Activated B cell treated with CpG ODN at 0.5 μM for 24 hours (primary cell): ENCODE measurements at regions not wholly inside any gene's neighbourhood (a gene's known extent, or its start where the extent isn't known, plus 50 kb on each side); places are given as distances from the start of the nearest gene placed in this dataset.

Source experiments
- ATAC-seq: fragments of 200-7000 bp; cut with Tn5 transposase; one replicate; pipeline ENCODE4 v1.10.0; 2021; ENCODE audit warnings: low read depth, mild to moderate bottlenecking, moderate library complexity
- CTCF ChIA-PET: fragments of 350-600 bp; sonication (Branson Sonifier 250); formaldehyde crosslinking; loops from one replicate; lab custom pipeline; 2021; ENCODE audit warnings: antibody characterized with exemption; lab: Charles Lee
- POLR2A ChIA-PET: fragments of 350-600 bp; sonication (Branson Sonifier 250); formaldehyde crosslinking; loops from one replicate; lab custom pipeline; 2021; ENCODE audit warnings: antibody characterized with exemption; lab: Charles Lee
- DNase-seq: peaks from one replicate; pipeline ENCODE4 v3.0.0; 2022
- H3K27ac Mint-ChIP-seq: one replicate; pipeline ENCODE4 v1.8.0; 2020; ENCODE audit warnings: mixed read lengths
- H3K27me3 Mint-ChIP-seq: one replicate; pipeline ENCODE4 v1.8.0; 2021; ENCODE audit warnings: mixed read lengths
- H3K36me3 Mint-ChIP-seq: one replicate; pipeline ENCODE4 v1.8.0; 2021; ENCODE audit warnings: low read depth, mixed read lengths
- H3K4me1 Mint-ChIP-seq: one replicate; pipeline ENCODE4 v1.8.0; 2021; ENCODE audit warnings: mixed read lengths
- H3K4me3 Mint-ChIP-seq: one replicate; pipeline ENCODE4 v1.8.0; 2020; ENCODE audit warnings: mild to moderate bottlenecking, mixed read lengths
- H3K9me3 Mint-ChIP-seq: one replicate; pipeline ENCODE4 v1.8.0; 2020; ENCODE audit warnings: mixed read lengths
- CTCF ChIP-seq: fragments of 200-600 bp; IDR thresholded peaks from one replicate; pipeline ENCODE4 v1.8.0; 2022; ENCODE audit warnings: antibody characterized with exemption, mild to moderate bottlenecking
- intact Hi-C: fragments of 100-400 bp; cut with micrococcal nuclease; formaldehyde crosslinking; loops from one replicate; pipeline ENCODE4 v1.15.1; 2024

DNA sequence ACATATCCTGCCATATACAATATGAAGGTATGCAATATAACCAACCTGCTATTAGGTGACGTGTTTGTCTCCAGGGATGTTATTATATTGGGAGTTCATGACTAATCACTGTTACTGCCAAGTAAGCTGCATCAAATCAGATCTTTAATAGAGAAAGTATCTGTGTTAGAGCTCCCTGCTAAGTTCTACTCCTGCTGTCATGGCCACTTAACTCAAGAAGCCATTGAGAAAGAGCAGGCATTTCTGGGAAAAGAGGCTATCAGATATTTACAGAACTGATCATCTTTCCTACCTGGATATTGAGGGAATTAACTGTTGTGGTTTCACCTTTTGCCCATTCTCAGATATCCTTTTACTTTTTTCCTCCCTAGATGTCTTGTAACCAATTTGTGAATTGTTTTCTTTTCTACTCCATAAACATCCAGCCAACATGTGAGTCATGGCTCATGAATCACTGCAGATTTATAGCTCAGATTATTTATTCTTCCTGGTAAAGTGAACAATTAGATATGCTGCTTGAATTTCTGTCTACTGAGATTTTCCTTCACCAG, 634.8 kb upstream of the FAM174A start:
- ATAC-seq (no peak), DNase-seq (no peak)
- Mint-ChIP-seq H3K27ac (no peak overlapping the region), H3K36me3 (no peaks in the 10 kb centered on the region), H3K27me3 (no peaks in the 10 kb centered on the region), H3K9me3 (no peaks in the 10 kb centered on the region), H3K4me3 (no peak overlapping the region), H3K4me1 (no peaks in the 10 kb centered on the region)
- CTCF ChIA-PET, result no interaction called here
- POLR2A ChIA-PET, result no interaction called here
- TF ChIP-seq CTCF, result no peak
- intact Hi-C loops, result no loop called here

DNA sequence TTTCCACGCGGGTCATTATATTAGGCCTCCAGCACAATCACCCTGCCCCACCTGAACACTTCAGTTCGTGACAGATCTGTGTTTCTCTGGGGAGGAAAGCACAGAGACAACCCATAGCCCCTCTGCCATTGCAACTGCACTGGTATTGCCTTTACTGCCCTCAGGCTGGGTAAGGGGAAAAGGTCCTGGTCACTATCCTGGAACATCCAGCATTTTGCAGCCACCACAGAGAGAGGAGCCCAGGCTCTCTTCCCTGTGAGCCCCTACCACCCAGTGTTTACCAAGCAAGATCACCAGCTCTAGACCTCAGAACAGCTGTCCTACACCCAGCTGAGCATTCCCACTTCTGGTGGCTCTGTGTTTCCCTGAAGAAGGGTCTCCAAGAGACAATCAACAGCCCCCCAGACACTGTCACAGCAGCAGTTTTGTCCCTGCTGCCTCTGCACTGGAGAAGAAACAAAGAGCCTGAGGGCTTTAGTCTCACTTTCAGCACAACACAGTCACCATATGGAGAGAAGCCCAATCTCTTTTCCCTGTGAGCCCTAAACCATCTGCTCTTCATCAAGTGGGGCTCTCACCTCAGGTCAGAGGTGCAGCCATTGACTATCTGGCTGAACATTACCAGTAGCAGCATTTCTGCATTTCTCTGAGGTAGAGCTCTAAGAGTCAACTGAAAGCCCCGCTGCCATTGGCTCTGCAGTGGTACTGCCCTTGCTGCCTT, 655.2 kb upstream of the FAM174A start:
- no peaks in the 10 kb centered on the region for H3K9me3 Mint-ChIP-seq
- H3K36me3 Mint-ChIP-seq, result no peaks in the 10 kb centered on the region
- TF ChIP-seq CTCF, result no peak
- no peak overlapping the region for H3K27ac Mint-ChIP-seq
- H3K4me1 Mint-ChIP-seq, result no peaks in the 10 kb centered on the region
- DNase-seq, result no peak
- no peak for ATAC-seq
- POLR2A ChIA-PET, result no interaction called here
- intact Hi-C loops, result no loop called here
- CTCF ChIA-PET, result no interaction called here
- H3K27me3 Mint-ChIP-seq, result no peaks in the 10 kb centered on the region
- H3K4me3 Mint-ChIP-seq, result no peak overlapping the region

GRCh38 chr5:99878830-99879229, 656.3 kb upstream of the FAM174A start:
- Mint-ChIP-seq H3K27me3 (no peaks in the 10 kb centered on the region), H3K27ac (no peak overlapping the region), H3K4me3 (no peak overlapping the region), H3K36me3 (no peaks in the 10 kb centered on the region), H3K4me1 (no peaks in the 10 kb centered on the region), H3K9me3 (no peaks in the 10 kb centered on the region)
- intact Hi-C loops, result no loop called here
- ChIA-PET POLR2A (no interaction called here), CTCF (no interaction called here)
- DNase-seq (no peak), ATAC-seq (no peak)
- no peak for TF ChIP-seq CTCF

DNA sequence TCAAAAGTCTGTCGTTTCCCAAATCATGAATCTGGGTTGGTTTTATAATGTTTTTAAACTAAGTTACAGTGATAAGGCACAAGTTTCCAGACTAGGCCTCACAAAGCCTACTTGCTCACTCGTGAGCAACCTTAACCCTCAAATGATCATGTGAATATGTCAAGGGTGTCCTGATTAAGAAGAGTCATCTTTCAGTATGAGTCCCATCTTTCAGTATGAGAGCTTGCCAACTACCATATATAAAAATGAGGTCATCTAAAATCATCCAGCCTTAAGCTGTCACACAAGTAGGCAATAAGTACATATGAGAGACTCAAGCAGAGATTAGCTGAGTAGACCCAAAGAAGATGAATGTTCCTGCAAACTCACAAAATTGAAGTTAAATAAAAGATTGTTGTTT, 668.4 kb upstream of the FAM174A start:
- TF ChIP-seq CTCF, result no peak
- no peaks in the 10 kb centered on the region for H3K36me3 Mint-ChIP-seq

DNA sequence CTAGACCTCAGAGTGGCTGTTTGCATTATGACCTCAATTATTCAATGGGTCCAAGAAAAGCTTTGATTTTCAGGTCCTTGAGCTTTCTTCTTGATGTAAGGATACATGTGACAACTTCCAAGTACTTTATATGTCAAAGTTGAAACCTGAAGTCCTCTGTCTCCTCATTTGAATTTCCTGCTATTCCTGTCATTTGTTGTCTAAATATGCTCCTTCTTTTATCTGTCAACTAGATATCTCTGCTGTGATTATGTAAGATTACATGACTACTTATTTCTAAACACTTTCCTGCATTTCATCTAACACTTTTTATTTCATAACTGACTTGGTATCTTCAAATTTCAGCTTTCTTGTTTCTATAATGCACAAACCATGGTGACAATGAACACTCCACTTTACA, 670.0 kb upstream of the FAM174A start:
- no peaks in the 10 kb centered on the region for H3K4me1 Mint-ChIP-seq
- H3K36me3 Mint-ChIP-seq, result no peaks in the 10 kb centered on the region
- H3K4me3 Mint-ChIP-seq, result no peak overlapping the region
- POLR2A ChIA-PET, result no interaction called here
- no peaks in the 10 kb centered on the region for H3K27me3 Mint-ChIP-seq
- no peak for DNase-seq
- no peak for ATAC-seq
- intact Hi-C loops, result no loop called here
- no peak for TF ChIP-seq CTCF
- no peak overlapping the region for H3K27ac Mint-ChIP-seq
- peaks cover 3% of the 10 kb centered on the region for H3K9me3 Mint-ChIP-seq
- CTCF ChIA-PET, result no interaction called here

More for the DNA sequence above, 668.4 kb upstream of the FAM174A start:
- ChIA-PET CTCF (no interaction called here), POLR2A (no interaction called here)
- Mint-ChIP-seq H3K27ac (no peak overlapping the region), H3K27me3 (no peaks in the 10 kb centered on the region), H3K4me1 (no peaks in the 10 kb centered on the region), H3K9me3 (peaks cover 3% of the 10 kb centered on the region), H3K4me3 (no peak overlapping the region)
- no peak for DNase-seq
- ATAC-seq, result no peak
- intact Hi-C loops, result no loop called here
